GM06990 (cell line): ENCODE measurements at regions not wholly inside any gene's neighbourhood (a gene's known extent, or its start where the extent isn't known, plus 50 kb on each side); places are given as distances from the start of the nearest gene placed in this dataset.

ENCODE experiments used
- DNase-seq: peaks from one replicate; pipeline ENCODE4 v3.0.0-alpha.2; 2011; ENCODE audit not compliant: insufficient read length; ENCODE audit errors: extremely low read depth
- H3K27me3 ChIP-seq: replicated peaks from 2 replicates; pipeline ENCODE4 v1.6.0; 2011; ENCODE audit warnings: low read length; ENCODE audit not compliant: control insufficient read depth, insufficient read depth
- H3K36me3 ChIP-seq: 2 replicates; pipeline ENCODE4 v1.5.1; 2011; ENCODE audit warnings: low read length; ENCODE audit not compliant: control insufficient read depth, insufficient read depth
- H3K4me3 ChIP-seq: replicated peaks from 2 replicates; pipeline ENCODE4 v1.5.1; 2011; ENCODE audit warnings: low read depth, mild to moderate bottlenecking, control low read depth, low read length
- CTCF ChIP-seq: IDR thresholded peaks from 2 replicates; pipeline ENCODE4 v1.5.1; 2011; ENCODE audit warnings: low read length, control low read depth, mild to moderate bottlenecking, inconsistent platforms; ENCODE audit not compliant: insufficient read depth, poor library complexity, severe bottlenecking

- no peak for TF ChIP-seq CTCF
- DNase-seq: no peak
- no peaks in the 10 kb centered on the region for H3K36me3 ChIP-seq
- H3K4me3 ChIP-seq: no peak overlapping the region
- H3K27me3 ChIP-seq: no peaks in the 10 kb centered on the region
Observed at GRCh38 chr17:69719474-69720048, 305.1 kb downstream of the MAP2K6 start.

- Histone ChIP-seq H3K36me3 (no peaks in the 10 kb centered on the region), H3K27me3 (no peaks in the 10 kb centered on the region), H3K4me3 (no peak overlapping the region)
- DNase-seq: no peak
- no peak for TF ChIP-seq CTCF
Observed at GRCh38 chr17:69722518-69722917, 308.0 kb downstream of the MAP2K6 start.

GRCh38 chr17:69723316-69723715 is 308.8 kb downstream of the MAP2K6 start:
- Histone ChIP-seq H3K27me3 (no peaks in the 10 kb centered on the region), H3K36me3 (no peaks in the 10 kb centered on the region), H3K4me3 (no peak overlapping the region)
- TF ChIP-seq CTCF: no peak
- no peak for DNase-seq

GRCh38 chr17:69723741-69724140 is 309.2 kb downstream of the MAP2K6 start:
- no peak for DNase-seq
- H3K36me3 ChIP-seq: no peaks in the 10 kb centered on the region
- H3K27me3 ChIP-seq: no peaks in the 10 kb centered on the region
- no peak overlapping the region for H3K4me3 ChIP-seq
- TF ChIP-seq CTCF: no peak

GRCh38 chr17:69724238-69724637 is 309.7 kb downstream of the MAP2K6 start:
- no peak for TF ChIP-seq CTCF
- Histone ChIP-seq H3K36me3 (no peaks in the 10 kb centered on the region), H3K27me3 (no peaks in the 10 kb centered on the region), H3K4me3 (no peak overlapping the region)
- DNase-seq: no peak

GRCh38 chr17:69725146-69725545 is 310.6 kb downstream of the MAP2K6 start:
- Histone ChIP-seq H3K36me3 (no peaks in the 10 kb centered on the region), H3K27me3 (no peaks in the 10 kb centered on the region), H3K4me3 (no peak overlapping the region)
- no peak for DNase-seq
- no peak for TF ChIP-seq CTCF
